Pancreas (tissue), 10 donors: ENCODE measurements at regions not wholly inside any gene's neighbourhood (a gene's known extent, or its start where the extent isn't known, plus 50 kb on each side); places are given as distances from the start of the nearest gene placed in this dataset.
"Not testable (repeated sequence)": the region's sequence is repeated elsewhere in the genome, so short reads cannot be mapped to it uniquely, and the experiment has no call there.

Experiments used
- ATAC-seq, 4 donors: fragments of 200-7000 bp; cut with Tn5 transposase; one replicate each; pipeline versions ENCODE4 v1.8.0 to v1.9.1; 2020; ENCODE audit warnings: mild to moderate bottlenecking in 4 of 4, moderate library complexity in 4 of 4
- DNase-seq, 6 donors: peaks; one replicate each; pipeline ENCODE4 v3.0.0-alpha.2; 2020
- FAIRE-seq: peaks from 2 replicates; lab custom pipeline; 2012; peaks lifted over from hg19 to GRCh38; lab: Jason Lieb, UNC
- H3K27ac ChIP-seq, 4 donors: fragments of 200-600 bp; sonication (generic); 1 replicate in 3 of 4; 2 replicates in 1 of 4; pipeline versions ENCODE4 v1.5.0 to v1.8.0; 2020
- H3K27me3 ChIP-seq, 4 donors: fragments of 200-600 bp; one replicate each; pipeline ENCODE4 v1.8.0; 2021
- H3K36me3 ChIP-seq, 3 donors: fragments of 200-600 bp; sonication (generic) in 1 of 3; one replicate each; pipeline versions ENCODE4 v1.5.0 to v1.8.0; 2020 to 2021
- H3K4me1 ChIP-seq, 3 donors: fragments of 200-600 bp; one replicate each; pipeline ENCODE4 v1.8.0; 2021
- H3K4me3 ChIP-seq, 4 donors: fragments of 200-600 bp; sonication (generic) in 2 of 4; one replicate each; pipeline versions ENCODE4 v1.5.0 to v1.8.0; 2020 to 2021
- H3K9me3 ChIP-seq, 4 donors: fragments of 200-600 bp; one replicate each; pipeline ENCODE4 v1.8.0; 2021
- CTCF ChIP-seq, 4 donors: fragments of 200-600 bp; sonication (generic) in 3 of 4; IDR thresholded peaks; one replicate each; pipeline versions ENCODE4 v1.5.0 to v1.8.0; 2021; ENCODE audit warnings: antibody characterized with exemption in 4 of 4
- WGBS, 2 donors: extraction: QIAGEN DNeasy Blood & Tissue Kit; methylation state at CpG; one replicate each; pipeline ENCODE4 v1.1.7; 2013; 5-methylcytosine and 5-hydroxymethylcytosine counted together
- intact Hi-C, 3 donors: fragments of 100-400 bp; cut with DNase I; formaldehyde crosslinking; loops; one replicate each; pipeline versions ENCODE4 v1.11.1 to v1.14.2; 2022
- donor health status: healthy with polysubstance abuse.
- donor health status: DM: no; HTN: no; CAD: no; lungs with moderate emphysema.
- donor health status: DM: no; HTN: no; CAD: no.
- donor health status: control.
- donor health status: control.
- donor health status: Bipolar disorder and iron deficiency.
- donor health status: DM: yes; HTN: yes; CAD: no.
- donor health status: DM: no; HTN: no; CAD: no.
- donor health status: DM: no; HTN: no; CAD: no.
- donor health status: DM: yes; HTN: yes; CAD: no.

DNA sequence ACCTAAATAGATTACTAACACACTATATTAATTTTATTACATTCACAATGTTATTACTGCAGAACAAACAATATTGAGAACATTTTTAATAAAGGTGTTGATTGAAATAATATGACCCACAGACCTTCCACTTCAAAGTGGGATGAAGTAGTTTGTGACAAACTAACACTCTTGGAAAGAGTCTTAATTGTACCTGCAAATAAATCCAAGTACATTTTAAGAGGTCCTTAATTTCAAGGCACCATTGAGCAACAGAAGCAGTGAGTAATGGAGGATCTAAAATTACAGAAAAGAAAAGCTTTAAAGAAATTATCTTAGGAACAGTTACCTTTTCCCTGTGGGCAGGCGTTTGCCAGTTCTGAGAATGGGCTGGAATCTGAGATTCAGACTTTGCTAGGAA lies 140.2 kb downstream of the MMUT start:
- DNase-seq (no peak), ATAC-seq (no peak), FAIRE-seq (no peak)
- no peak overlapping the region for H3K27ac ChIP-seq
- no peaks in the 10 kb centered on the region for H3K27me3 ChIP-seq
- TF ChIP-seq CTCF (IDR thresholded peaks at IDR 0.05), result no peak
- H3K4me1 ChIP-seq, result no peaks in the 10 kb centered on the region
- no peaks in the 10 kb centered on the region for H3K36me3 ChIP-seq
- 78 to 79% methylated on average over 1 of the region's 1 CpG for WGBS, 2 donors
- H3K4me3 ChIP-seq, result no peak overlapping the region
- H3K9me3 ChIP-seq, result no peaks in the 10 kb centered on the region
- intact Hi-C loops, result no loop called here

DNA sequence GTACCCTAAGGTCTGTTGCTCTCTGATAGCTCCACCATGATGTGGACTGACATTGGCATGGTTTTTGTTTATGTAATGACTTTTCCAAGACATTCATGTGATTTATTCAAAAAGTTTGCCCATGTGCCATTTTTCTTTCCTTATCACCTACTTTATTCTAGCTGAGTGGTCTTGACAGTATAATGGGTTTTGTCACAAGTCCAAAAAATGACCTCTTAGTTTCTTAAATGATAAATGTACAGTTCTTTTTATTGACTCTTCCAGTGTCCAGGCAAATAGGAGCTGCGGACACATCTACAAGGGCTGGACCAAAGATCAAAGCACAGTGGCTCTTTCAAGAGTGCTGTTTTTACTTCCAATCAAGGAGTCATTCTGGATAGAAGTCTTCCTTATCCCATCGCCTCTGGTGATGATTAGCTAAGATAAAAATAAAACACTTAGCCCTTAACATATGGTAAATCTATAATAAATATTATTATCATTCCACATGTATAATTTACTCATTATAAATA lies 141.4 kb downstream of the MMUT start:
- Histone ChIP-seq H3K4me3 (no peak overlapping the region), H3K4me1 (no peaks in the 10 kb centered on the region), H3K27me3 (no peaks in the 10 kb centered on the region), H3K27ac (no peak overlapping the region), H3K9me3 (no peaks in the 10 kb centered on the region), H3K36me3 (no peaks in the 10 kb centered on the region)
- 39 to 40% methylated on average over 2 of the region's 2 CpGs for WGBS, 2 donors
- DNase-seq, result no peak
- no peak for FAIRE-seq
- TF ChIP-seq CTCF (IDR thresholded peaks at IDR 0.05), result no peak
- intact Hi-C loops, result no loop called here
- no peak for ATAC-seq

DNA sequence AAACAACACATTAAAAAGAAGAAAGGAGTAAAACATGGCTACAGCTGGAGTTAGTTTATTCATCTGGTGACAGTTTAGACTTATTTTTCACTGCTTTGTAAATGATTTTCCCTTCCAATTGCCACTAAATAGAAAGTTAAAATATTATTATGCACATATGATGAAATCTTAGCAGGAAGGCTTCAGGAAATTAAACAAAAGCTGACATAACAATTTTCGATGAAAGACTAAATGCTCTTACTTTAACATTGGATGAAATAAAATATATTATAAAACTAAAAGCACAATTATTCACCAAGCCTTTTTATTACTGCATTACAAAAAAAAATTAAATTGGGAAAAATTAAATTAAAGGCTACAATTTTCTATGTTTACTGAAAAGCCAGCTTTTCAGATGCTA lies 158.0 kb downstream of the MMUT start:
- H3K9me3 ChIP-seq, result no peaks in the 10 kb centered on the region
- H3K4me3 ChIP-seq, result no peak overlapping the region
- intact Hi-C loops, result no loop called here
- no peak for TF ChIP-seq CTCF (IDR thresholded peaks at IDR 0.05)
- FAIRE-seq (no peak), ATAC-seq (no peak), DNase-seq (no peak)
- no peaks in the 10 kb centered on the region for H3K4me1 ChIP-seq
- no peak overlapping the region for H3K27ac ChIP-seq
- WGBS, 2 donors, result 55 to 79% methylated on average over 1 of the region's 1 CpG
- H3K36me3 ChIP-seq, result no peaks in the 10 kb centered on the region
- H3K27me3 ChIP-seq, result no peaks in the 10 kb centered on the region

DNA sequence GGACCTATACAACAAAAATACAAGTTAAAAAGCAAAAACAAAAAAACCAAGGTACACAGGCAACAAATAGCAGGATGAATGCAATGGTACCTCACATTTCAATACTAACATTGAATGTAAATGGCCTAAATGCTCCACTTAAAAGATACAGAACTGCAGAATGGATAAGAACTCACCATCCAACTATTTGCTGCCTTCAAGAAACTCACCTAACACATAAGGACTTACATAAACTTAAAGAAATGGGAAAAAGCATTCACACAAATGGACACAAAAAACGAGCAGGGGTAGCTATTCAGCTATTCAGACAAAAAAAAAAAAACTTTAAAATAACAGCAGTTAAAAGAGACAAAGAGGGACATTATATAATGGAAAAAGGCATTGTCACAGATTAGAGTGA lies 158.7 kb downstream of the MMUT start:
- intact Hi-C loops, H3K4me1 ChIP-seq, DNase-seq, H3K4me3 ChIP-seq, ATAC-seq, FAIRE-seq, H3K27me3 ChIP-seq, H3K27ac ChIP-seq, H3K9me3 ChIP-seq, H3K36me3 ChIP-seq: not testable (repeated sequence)
- WGBS, 2 donors, result 27 to 46% methylated on average over 1 of the region's 1 CpG

GRCh38 chr6:49300911-49301310 lies 162.1 kb downstream of the MMUT start:
- no peak for FAIRE-seq
- no peak for TF ChIP-seq CTCF (IDR thresholded peaks at IDR 0.05)
- no peaks in the 10 kb centered on the region for H3K27me3 ChIP-seq

More at GRCh38 chr6:49300911-49301310, 162.1 kb downstream of the MMUT start:
- ATAC-seq (no peak), DNase-seq (no peak)
- H3K4me3 ChIP-seq, result no peak overlapping the region
- no peaks in the 10 kb centered on the region for H3K9me3 ChIP-seq
- H3K4me1 ChIP-seq, result no peaks in the 10 kb centered on the region
- no peaks in the 10 kb centered on the region for H3K36me3 ChIP-seq
- intact Hi-C loops, result no loop called here
- H3K27ac ChIP-seq, result no peak overlapping the region
